ENCODE measurements at regions not wholly inside any gene's neighbourhood (a gene's known extent, or its start where the extent isn't known, plus 50 kb on each side); places are given as distances from the start of the nearest gene placed in this dataset.

DNA sequence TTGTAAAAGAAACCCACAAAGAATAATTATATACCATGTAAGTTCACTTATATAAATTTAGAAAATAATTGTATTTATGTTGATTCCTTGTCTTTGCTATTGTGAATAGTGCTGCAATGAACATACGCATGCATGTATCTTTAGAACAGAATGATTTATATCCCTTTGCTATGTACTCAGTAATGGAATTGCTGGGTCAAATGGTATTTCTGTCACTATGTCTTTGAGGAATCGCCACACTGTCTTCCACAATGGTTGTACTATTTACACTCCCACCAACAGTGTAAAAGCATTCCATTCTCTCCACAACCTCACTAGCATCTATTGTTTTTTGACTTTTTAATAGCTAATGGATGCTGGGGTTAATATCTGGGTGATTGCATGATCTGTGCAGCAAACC, 149.4 kb upstream of the CNTN3 start:
- H4K91ac ChIP-seq (ENCODE audit: low read length): no peak overlapping the region
- H3K14ac ChIP-seq (ENCODE audit: low read length in 2 of 2): no peak overlapping the region
- no peak overlapping the region for H2BK120ac ChIP-seq (ENCODE audit: low read depth, low read length)
- H3K9me3 ChIP-seq (ENCODE audit: control insufficient read depth, low read length): no peaks in the 10 kb centered on the region
- H3K27me3 ChIP-seq (ENCODE audit: control insufficient read depth in 1 of 2, insufficient read depth in 1 of 2, low read length in 2 of 2): no peaks in the 10 kb centered on the region
- H3K36me3 ChIP-seq (ENCODE audit: control insufficient read depth in 1 of 2, insufficient read depth in 2 of 2, low read depth in 1 of 2, low read length in 2 of 2): no peaks in the 10 kb centered on the region
- no peak for DNase-seq
- H3K23ac ChIP-seq (ENCODE audit: low read length in 2 of 2): no peak overlapping the region
- H3K4me1 ChIP-seq (ENCODE audit: control insufficient read depth, insufficient read depth, low read depth, low read length): no peaks in the 10 kb centered on the region
- H2AFZ ChIP-seq (ENCODE audit: low read depth, low read length): no peak overlapping the region
- no peak overlapping the region for H3K4me3 ChIP-seq (ENCODE audit: insufficient read depth in 1 of 2, low read depth in 1 of 2, low read length in 2 of 2)
- H3K9ac ChIP-seq (ENCODE audit: low read length): no peak overlapping the region
- H2BK5ac ChIP-seq (ENCODE audit: low read depth, low read length, poor library complexity, severe bottlenecking): no peak overlapping the region
- H3K18ac ChIP-seq (ENCODE audit: low read depth in 1 of 2, low read length in 2 of 2): no peak overlapping the region
- no peak overlapping the region for H3K4ac ChIP-seq (ENCODE audit: low read depth in 1 of 2, low read length in 2 of 2)
- no peak overlapping the region for H2BK15ac ChIP-seq (ENCODE audit: low read depth, poor library complexity, severe bottlenecking)
- no peak overlapping the region for H3K27ac ChIP-seq (ENCODE audit: low read length, poor library complexity, severe bottlenecking)
- H2AK5ac ChIP-seq (ENCODE audit: low read length, severe bottlenecking): no peak overlapping the region
- H4K8ac ChIP-seq (ENCODE audit: low read length): no peak overlapping the region
- no peaks in the 10 kb centered on the region for H3K79me1 ChIP-seq (replicated peaks; ENCODE audit: low read length, poor library complexity, severe bottlenecking)
- no peak overlapping the region for H2BK12ac ChIP-seq (ENCODE audit: low read length in 2 of 2)
- WGBS: 43% methylated on average over 1 of the region's 2 CpGs
- no peak overlapping the region for H3K4me2 ChIP-seq (ENCODE audit: low read length, poor library complexity, severe bottlenecking)

GRCh38 chr3:74756674-74757073, 142.2 kb upstream of the CNTN3 start:
- no peak overlapping the region for H4K91ac ChIP-seq (ENCODE audit: low read length)
- 92% methylated on average over 1 of the region's 2 CpGs for WGBS
- no peak overlapping the region for H3K23ac ChIP-seq (ENCODE audit: low read length in 2 of 2)

DNA sequence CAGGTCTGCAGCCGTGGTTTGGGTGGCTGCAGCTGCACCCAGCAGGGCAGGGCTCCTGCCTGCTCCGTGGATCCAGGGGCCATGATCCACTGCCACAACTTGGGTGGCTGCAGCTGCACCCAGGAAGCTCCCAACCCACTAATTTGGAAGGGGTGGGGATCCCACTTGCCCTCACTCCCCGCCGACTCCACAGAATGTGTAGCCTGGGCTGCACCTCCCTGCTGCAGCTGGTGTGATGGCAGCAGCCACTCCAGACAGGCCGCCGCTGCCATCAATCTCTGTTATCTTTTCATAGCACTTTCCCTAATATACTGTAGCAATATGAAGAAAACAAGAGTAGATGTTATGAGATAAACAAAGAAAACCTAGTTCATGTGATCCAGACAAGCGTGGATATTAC, 137.8 kb upstream of the CNTN3 start:
- Histone ChIP-seq H3K4me1 (ENCODE audit: control insufficient read depth, insufficient read depth, low read depth, low read length) (no peaks in the 10 kb centered on the region), H3K27me3 (ENCODE audit: control insufficient read depth in 1 of 2, insufficient read depth in 1 of 2, low read length in 2 of 2) (no peaks in the 10 kb centered on the region), H3K27ac (ENCODE audit: low read length, poor library complexity, severe bottlenecking) (no peak overlapping the region), H2BK15ac (ENCODE audit: low read depth, poor library complexity, severe bottlenecking) (no peak overlapping the region), H3K79me1 (replicated peaks; ENCODE audit: low read length, poor library complexity, severe bottlenecking) (no peaks in the 10 kb centered on the region), H3K18ac (ENCODE audit: low read depth in 1 of 2, low read length in 2 of 2) (no peak overlapping the region), H4K91ac (ENCODE audit: low read length) (no peak overlapping the region), H3K4me2 (ENCODE audit: low read length, poor library complexity, severe bottlenecking) (no peak overlapping the region), H3K23ac (ENCODE audit: low read length in 2 of 2) (no peak overlapping the region), H3K36me3 (ENCODE audit: control insufficient read depth in 1 of 2, insufficient read depth in 2 of 2, low read depth in 1 of 2, low read length in 2 of 2) (no peaks in the 10 kb centered on the region), H2AFZ (ENCODE audit: low read depth, low read length) (no peak overlapping the region), H2BK12ac (ENCODE audit: low read length in 2 of 2) (no peak overlapping the region), H3K9me3 (ENCODE audit: control insufficient read depth, low read length) (no peaks in the 10 kb centered on the region), H2BK5ac (ENCODE audit: low read depth, low read length, poor library complexity, severe bottlenecking) (no peak overlapping the region), H2AK5ac (ENCODE audit: low read length, severe bottlenecking) (no peak overlapping the region), H2BK120ac (ENCODE audit: low read depth, low read length) (no peak overlapping the region), H4K8ac (ENCODE audit: low read length) (no peak overlapping the region), H3K9ac (ENCODE audit: low read length) (no peak overlapping the region), H3K4me3 (ENCODE audit: insufficient read depth in 1 of 2, low read depth in 1 of 2, low read length in 2 of 2) (no peak overlapping the region), H3K14ac (ENCODE audit: low read length in 2 of 2) (no peak overlapping the region), H3K4ac (ENCODE audit: low read depth in 1 of 2, low read length in 2 of 2) (no peak overlapping the region)
- 68% methylated on average over 5 of the region's 7 CpGs for WGBS
- no peak for DNase-seq

More at GRCh38 chr3:74756674-74757073, 142.2 kb upstream of the CNTN3 start:
- DNase-seq: no peak
- Histone ChIP-seq H3K9ac (ENCODE audit: low read length) (no peak overlapping the region), H2AK5ac (ENCODE audit: low read length, severe bottlenecking) (no peak overlapping the region), H3K27ac (ENCODE audit: low read length, poor library complexity, severe bottlenecking) (no peak overlapping the region), H2BK15ac (ENCODE audit: low read depth, poor library complexity, severe bottlenecking) (no peak overlapping the region), H3K27me3 (ENCODE audit: control insufficient read depth in 1 of 2, insufficient read depth in 1 of 2, low read length in 2 of 2) (no peaks in the 10 kb centered on the region), H2BK5ac (ENCODE audit: low read depth, low read length, poor library complexity, severe bottlenecking) (no peak overlapping the region), H4K8ac (ENCODE audit: low read length) (no peak overlapping the region), H3K4me1 (ENCODE audit: control insufficient read depth, insufficient read depth, low read depth, low read length) (no peaks in the 10 kb centered on the region), H2BK120ac (ENCODE audit: low read depth, low read length) (no peak overlapping the region), H3K14ac (ENCODE audit: low read length in 2 of 2) (no peak overlapping the region), H3K18ac (ENCODE audit: low read depth in 1 of 2, low read length in 2 of 2) (no peak overlapping the region), H2BK12ac (ENCODE audit: low read length in 2 of 2) (no peak overlapping the region), H3K36me3 (ENCODE audit: control insufficient read depth in 1 of 2, insufficient read depth in 2 of 2, low read depth in 1 of 2, low read length in 2 of 2) (no peaks in the 10 kb centered on the region), H2AFZ (ENCODE audit: low read depth, low read length) (no peak overlapping the region), H3K79me1 (replicated peaks; ENCODE audit: low read length, poor library complexity, severe bottlenecking) (no peaks in the 10 kb centered on the region), H3K4me2 (ENCODE audit: low read length, poor library complexity, severe bottlenecking) (no peak overlapping the region), H3K4me3 (ENCODE audit: insufficient read depth in 1 of 2, low read depth in 1 of 2, low read length in 2 of 2) (no peak overlapping the region), H3K4ac (ENCODE audit: low read depth in 1 of 2, low read length in 2 of 2) (no peak overlapping the region), H3K9me3 (ENCODE audit: control insufficient read depth, low read length) (no peaks in the 10 kb centered on the region)

- no peak overlapping the region for H3K4me3 ChIP-seq (ENCODE audit: insufficient read depth in 1 of 2, low read depth in 1 of 2, low read length in 2 of 2)
- H2BK5ac ChIP-seq (ENCODE audit: low read depth, low read length, poor library complexity, severe bottlenecking): no peak overlapping the region
- H3K18ac ChIP-seq (ENCODE audit: low read depth in 1 of 2, low read length in 2 of 2): no peak overlapping the region
- no peak overlapping the region for H3K4me2 ChIP-seq (ENCODE audit: low read length, poor library complexity, severe bottlenecking)
- 75% methylated on average over 7 of the region's 7 CpGs for WGBS
- no peak overlapping the region for H2BK12ac ChIP-seq (ENCODE audit: low read length in 2 of 2)
- no peak overlapping the region for H4K8ac ChIP-seq (ENCODE audit: low read length)
- H3K79me1 ChIP-seq (replicated peaks; ENCODE audit: low read length, poor library complexity, severe bottlenecking): no peaks in the 10 kb centered on the region
- no peak overlapping the region for H2AK5ac ChIP-seq (ENCODE audit: low read length, severe bottlenecking)
- no peak overlapping the region for H3K4ac ChIP-seq (ENCODE audit: low read depth in 1 of 2, low read length in 2 of 2)
- no peak for DNase-seq
- no peaks in the 10 kb centered on the region for H3K4me1 ChIP-seq (ENCODE audit: control insufficient read depth, insufficient read depth, low read depth, low read length)
- H2BK120ac ChIP-seq (ENCODE audit: low read depth, low read length): no peak overlapping the region
- H3K14ac ChIP-seq (ENCODE audit: low read length in 2 of 2): no peak overlapping the region
- no peak overlapping the region for H2BK15ac ChIP-seq (ENCODE audit: low read depth, poor library complexity, severe bottlenecking)
- H3K36me3 ChIP-seq (ENCODE audit: control insufficient read depth in 1 of 2, insufficient read depth in 2 of 2, low read depth in 1 of 2, low read length in 2 of 2): no peaks in the 10 kb centered on the region
- H3K9me3 ChIP-seq (ENCODE audit: control insufficient read depth, low read length): no peaks in the 10 kb centered on the region
- H3K9ac ChIP-seq (ENCODE audit: low read length): no peak overlapping the region
- no peaks in the 10 kb centered on the region for H3K27me3 ChIP-seq (ENCODE audit: control insufficient read depth in 1 of 2, insufficient read depth in 1 of 2, low read length in 2 of 2)
- H2AFZ ChIP-seq (ENCODE audit: low read depth, low read length): no peak overlapping the region
- H3K27ac ChIP-seq (ENCODE audit: low read length, poor library complexity, severe bottlenecking): no peak overlapping the region
- no peak overlapping the region for H3K23ac ChIP-seq (ENCODE audit: low read length in 2 of 2)
- no peak overlapping the region for H4K91ac ChIP-seq (ENCODE audit: low read length)
Observed at GRCh38 chr3:74751775-74752174, 137.3 kb upstream of the CNTN3 start.

All from mesenchymal stem cell (in vitro differentiated cells and primary cell).